ENCODE measurements at regions not wholly inside any gene's neighbourhood (a gene's known extent, or its start where the extent isn't known, plus 50 kb on each side); places are given as distances from the start of the nearest gene placed in this dataset.

DNA sequence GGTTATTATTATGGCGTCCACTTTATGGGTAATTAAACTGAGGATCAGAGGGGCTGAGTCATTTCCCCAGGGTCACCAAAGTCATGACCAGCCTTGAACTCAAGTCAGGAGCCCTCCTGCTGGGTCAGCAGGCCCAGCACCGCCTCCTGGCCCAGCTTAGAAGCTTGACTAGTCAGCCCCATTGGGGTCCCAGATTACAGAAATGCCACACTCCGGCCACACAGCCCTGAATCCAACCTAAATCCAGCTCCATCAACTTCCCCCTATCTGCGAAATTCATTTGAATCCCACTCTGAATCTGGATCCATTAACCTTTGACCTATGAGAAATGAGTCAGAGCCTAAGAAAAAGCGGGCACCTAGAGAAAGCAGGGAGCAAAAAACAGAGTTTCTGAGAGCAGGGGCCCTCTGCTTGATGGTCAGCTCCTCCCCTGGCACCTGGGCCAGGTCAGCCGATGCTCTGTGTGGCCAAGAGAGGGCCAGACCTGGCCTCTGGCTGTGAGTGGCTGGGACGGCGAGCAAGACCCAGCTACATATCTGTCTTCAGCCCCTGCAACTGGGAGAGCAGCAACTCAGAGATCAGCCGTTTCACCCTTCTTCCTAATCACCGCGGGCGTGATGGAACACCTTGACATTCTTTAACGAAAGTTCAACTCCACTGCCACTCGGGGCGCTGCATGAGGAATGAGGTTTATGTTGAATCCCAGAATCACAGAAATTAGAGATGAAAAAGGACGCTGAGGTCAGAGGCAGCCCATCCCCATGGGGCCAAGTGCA lies 196.1 kb downstream of the TRIM29 start:
- Histone ChIP-seq H3K4me1 (ENCODE audit: insufficient read depth, low read length, severe bottlenecking) (no peaks in the 10 kb centered on the region), H3K27ac (ENCODE audit: low read depth, low read length, poor library complexity, severe bottlenecking) (no peak overlapping the region), H3K9me3 (ENCODE audit: low read length) (no peaks in the 10 kb centered on the region), H3K4me3 (ENCODE audit: low read depth, low read length, poor library complexity, severe bottlenecking) (no peak overlapping the region), H2AFZ (ENCODE audit: low read length) (no peak overlapping the region), H3K36me3 (ENCODE audit: insufficient read depth, low read length) (no peaks in the 10 kb centered on the region), H3K4me2 (ENCODE audit: low read length) (no peak overlapping the region), H3F3A (ENCODE audit: insufficient read depth, low read length) (no peaks in the 10 kb centered on the region), H3K27me3 (ENCODE audit: insufficient read depth, low read length) (no peaks in the 10 kb centered on the region), H4K20me1 (ENCODE audit: insufficient read depth, low read length) (no peaks in the 10 kb centered on the region), H3K9ac (ENCODE audit: low read length) (no peak overlapping the region), H3K9me2 (ENCODE audit: low read depth, low read length) (no peaks in the 10 kb centered on the region), H3K79me2 (ENCODE audit: insufficient read depth, low read length) (no peaks in the 10 kb centered on the region)
- TF ChIP-seq, protein P1, sequence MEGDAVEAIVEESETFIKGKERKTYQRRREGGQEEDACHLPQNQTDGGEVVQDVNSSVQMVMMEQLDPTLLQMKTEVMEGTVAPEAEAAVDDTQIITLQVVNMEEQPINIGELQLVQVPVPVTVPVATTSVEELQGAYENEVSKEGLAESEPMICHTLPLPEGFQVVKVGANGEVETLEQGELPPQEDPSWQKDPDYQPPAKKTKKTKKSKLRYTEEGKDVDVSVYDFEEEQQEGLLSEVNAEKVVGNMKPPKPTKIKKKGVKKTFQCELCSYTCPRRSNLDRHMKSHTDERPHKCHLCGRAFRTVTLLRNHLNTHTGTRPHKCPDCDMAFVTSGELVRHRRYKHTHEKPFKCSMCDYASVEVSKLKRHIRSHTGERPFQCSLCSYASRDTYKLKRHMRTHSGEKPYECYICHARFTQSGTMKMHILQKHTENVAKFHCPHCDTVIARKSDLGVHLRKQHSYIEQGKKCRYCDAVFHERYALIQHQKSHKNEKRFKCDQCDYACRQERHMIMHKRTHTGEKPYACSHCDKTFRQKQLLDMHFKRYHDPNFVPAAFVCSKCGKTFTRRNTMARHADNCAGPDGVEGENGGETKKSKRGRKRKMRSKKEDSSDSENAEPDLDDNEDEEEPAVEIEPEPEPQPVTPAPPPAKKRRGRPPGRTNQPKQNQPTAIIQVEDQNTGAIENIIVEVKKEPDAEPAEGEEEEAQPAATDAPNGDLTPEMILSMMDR (IDR thresholded peaks at IDR 0.05; ENCODE audit: low read length) = no peak
- TF ChIP-seq EZH2 (IDR thresholded peaks at IDR 0.05; ENCODE audit: borderline replicate concordance, low read length) = no peak

DNA sequence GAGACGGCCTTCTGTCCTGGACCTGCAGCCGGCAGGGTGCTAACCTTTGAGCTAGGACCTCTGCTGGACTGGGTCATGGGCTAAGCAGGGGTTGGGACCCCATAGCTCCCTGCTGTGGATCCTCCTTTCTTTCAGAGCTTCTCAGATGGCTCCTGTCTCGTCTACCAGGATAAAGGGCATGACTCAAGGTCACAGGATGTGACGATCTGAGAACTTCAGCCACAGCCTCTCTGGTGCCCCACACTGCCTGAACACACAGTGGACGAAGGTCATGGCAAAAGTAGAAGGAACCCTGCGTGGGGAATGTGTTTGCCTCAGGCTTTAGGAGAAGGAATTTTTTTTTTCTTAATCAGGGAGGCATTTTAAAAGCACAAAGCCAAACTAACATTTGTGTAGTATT lies 196.7 kb downstream of the TRIM29 start:
- TF ChIP-seq, protein P1 (IDR thresholded peaks at IDR 0.05; ENCODE audit: low read length) = no peak
- no peak for TF ChIP-seq EZH2 (IDR thresholded peaks at IDR 0.05; ENCODE audit: borderline replicate concordance, low read length)
- no peak overlapping the region for H3K4me2 ChIP-seq (ENCODE audit: low read length)
- H3K36me3 ChIP-seq (ENCODE audit: insufficient read depth, low read length) = no peaks in the 10 kb centered on the region
- no peaks in the 10 kb centered on the region for H3K27me3 ChIP-seq (ENCODE audit: insufficient read depth, low read length)
- no peaks in the 10 kb centered on the region for H3K9me3 ChIP-seq (ENCODE audit: low read length)
- no peaks in the 10 kb centered on the region for H3F3A ChIP-seq (ENCODE audit: insufficient read depth, low read length)
- H3K4me3 ChIP-seq (ENCODE audit: low read depth, low read length, poor library complexity, severe bottlenecking) = no peak overlapping the region
- no peak overlapping the region for H2AFZ ChIP-seq (ENCODE audit: low read length)
- H3K79me2 ChIP-seq (ENCODE audit: insufficient read depth, low read length) = no peaks in the 10 kb centered on the region
- no peaks in the 10 kb centered on the region for H3K4me1 ChIP-seq (ENCODE audit: insufficient read depth, low read length, severe bottlenecking)
- H3K9me2 ChIP-seq (ENCODE audit: low read depth, low read length) = no peaks in the 10 kb centered on the region
- no peaks in the 10 kb centered on the region for H4K20me1 ChIP-seq (ENCODE audit: insufficient read depth, low read length)
- no peak overlapping the region for H3K27ac ChIP-seq (ENCODE audit: low read depth, low read length, poor library complexity, severe bottlenecking)
- no peak overlapping the region for H3K9ac ChIP-seq (ENCODE audit: low read length)

DNA sequence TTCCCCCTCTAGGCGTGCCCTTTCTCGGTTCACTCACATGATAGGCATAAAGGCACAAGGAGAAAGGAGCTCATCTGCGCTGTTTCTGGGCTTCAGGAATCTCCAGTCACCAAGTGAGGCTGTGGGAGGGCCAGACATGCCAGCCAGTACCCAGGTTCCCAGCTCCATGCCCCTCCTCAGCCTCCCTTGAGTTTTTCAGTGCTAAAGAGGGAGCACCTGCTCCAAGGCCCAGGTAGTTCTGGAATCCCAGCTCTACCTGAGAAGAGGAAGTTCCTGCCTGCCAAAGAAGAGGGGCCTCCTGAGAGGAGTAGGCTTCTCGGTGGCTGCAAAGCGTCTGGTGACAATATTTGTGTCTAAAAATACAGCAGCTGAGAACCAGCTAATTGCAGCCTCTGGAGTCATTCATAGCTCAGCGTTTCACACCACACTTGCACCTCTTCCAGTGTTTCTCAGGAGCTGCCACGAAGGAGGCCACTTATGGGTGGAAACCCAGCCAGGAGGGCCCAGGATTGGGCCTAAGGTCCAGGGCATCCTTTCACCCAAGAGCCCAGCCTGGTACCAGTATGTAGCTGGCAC lies 197.4 kb downstream of the TRIM29 start:
- H3K9ac ChIP-seq (ENCODE audit: low read length) = no peak overlapping the region
- H3K27ac ChIP-seq (ENCODE audit: low read depth, low read length, poor library complexity, severe bottlenecking) = no peak overlapping the region
- H2AFZ ChIP-seq (ENCODE audit: low read length) = no peak overlapping the region
- no peaks in the 10 kb centered on the region for H3K27me3 ChIP-seq (ENCODE audit: insufficient read depth, low read length)
- H3K4me1 ChIP-seq (ENCODE audit: insufficient read depth, low read length, severe bottlenecking) = no peaks in the 10 kb centered on the region
- no peaks in the 10 kb centered on the region for H3K9me2 ChIP-seq (ENCODE audit: low read depth, low read length)
- H3K9me3 ChIP-seq (ENCODE audit: low read length) = no peaks in the 10 kb centered on the region
- H3K79me2 ChIP-seq (ENCODE audit: insufficient read depth, low read length) = no peaks in the 10 kb centered on the region
- no peaks in the 10 kb centered on the region for H3F3A ChIP-seq (ENCODE audit: insufficient read depth, low read length)
- TF ChIP-seq, protein P1 (IDR thresholded peaks at IDR 0.05; ENCODE audit: low read length) = no peak
- TF ChIP-seq EZH2 (IDR thresholded peaks at IDR 0.05; ENCODE audit: borderline replicate concordance, low read length) = no peak
- no peak overlapping the region for H3K4me3 ChIP-seq (ENCODE audit: low read depth, low read length, poor library complexity, severe bottlenecking)
- H3K4me2 ChIP-seq (ENCODE audit: low read length) = no peak overlapping the region
- no peaks in the 10 kb centered on the region for H4K20me1 ChIP-seq (ENCODE audit: insufficient read depth, low read length)
- no peaks in the 10 kb centered on the region for H3K36me3 ChIP-seq (ENCODE audit: insufficient read depth, low read length)

All from OCI-LY1 (cell line).